NT2/D1 (cell line): ENCODE measurements at regions not wholly inside any gene's neighbourhood (a gene's known extent, or its start where the extent isn't known, plus 50 kb on each side); places are given as distances from the start of the nearest gene placed in this dataset.

Experiments used
- SUZ12 ChIP-seq: IDR thresholded peaks from 2 replicates; pipeline ENCODE4 v1.6.1; 2011; ENCODE audit not compliant: insufficient read length, insufficient read depth; ENCODE audit errors: extremely low read depth
- YY1 ChIP-seq: IDR thresholded peaks from 2 replicates; pipeline ENCODE4 v1.6.1; 2011; ENCODE audit not compliant: insufficient read length, insufficient read depth
- ZNF274 ChIP-seq: IDR thresholded peaks from 2 replicates; pipeline ENCODE4 v1.6.1; 2011; ENCODE audit warnings: mild to moderate bottlenecking, low read depth, low read length

GRCh38 chr13:34144142-34144541 lies 326.2 kb downstream of the RFC3 start:
- TF ChIP-seq YY1 (no peak), SUZ12 (no peak), ZNF274 (no peak)
